Adrenal gland (tissue), 9 donors: ENCODE measurements at regions not wholly inside any gene's neighbourhood (a gene's known extent, or its start where the extent isn't known, plus 50 kb on each side); places are given as distances from the start of the nearest gene placed in this dataset.

Experiments
- DNase-seq, 7 donors: peaks; one replicate each; pipeline ENCODE4 v3.0.0-alpha.2; 2019 to 2020
- H3K27ac ChIP-seq, 5 donors: fragments of 200-600 bp; sonication (generic) in 4 of 5; 1 replicate in 3 of 5; 2 replicates in 2 of 5; pipeline versions ENCODE4 v1.5.1 to v1.8.0; 2016 to 2020; ENCODE audit warnings: mild to moderate bottlenecking in 1 of 5
- H3K27me3 ChIP-seq: fragments of 200-600 bp; 2 replicates; pipeline ENCODE4 v1.8.0; 2021
- H3K36me3 ChIP-seq, 2 donors: fragments of 200-600 bp; replicated peaks in 1 of 2; 1 replicate in 1 of 2; 2 replicates in 1 of 2; pipeline versions ENCODE4 v1.5.1 to v1.8.0; 2018 to 2022
- H3K4me1 ChIP-seq, 2 donors: fragments of 200-600 bp; replicated peaks in 1 of 2; 1 replicate in 1 of 2; 2 replicates in 1 of 2; pipeline versions ENCODE4 v1.5.1 to v1.8.0; 2018 to 2021
- H3K4me3 ChIP-seq, 4 donors: fragments of 200-600 bp; sonication (generic) in 3 of 4; one replicate each; pipeline ENCODE4 v1.5.1; 2016 to 2018
- H3K9me3 ChIP-seq, 3 donors: fragments of 200-600 bp; sonication (generic) in 1 of 3; replicated peaks in 1 of 3; 1 replicate in 2 of 3; 2 replicates in 1 of 3; pipeline versions ENCODE4 v1.5.1 to v1.8.0; 2016 to 2021
- POLR2A ChIP-seq, 2 donors: fragments of 450-650 bp; IDR thresholded peaks; one replicate each; pipeline ENCODE4 v1.6.1; 2017; ENCODE audit warnings: antibody characterized with exemption in 2 of 2, mild to moderate bottlenecking in 2 of 2, moderate library complexity in 1 of 2
- WGBS, 4 donors: extraction: QIAGEN DNeasy Blood & Tissue Kit in 2 of 4; methylation state at CpG; one replicate each; pipeline versions ENCODE4 v1.1.5 to v1.1.7; 2013 to 2017; 5-methylcytosine and 5-hydroxymethylcytosine counted together
- intact Hi-C, 2 donors: fragments of 100-400 bp; cut with DNase I; formaldehyde crosslinking; loops; one replicate each; pipeline versions ENCODE4 v1.14.1 to v1.15.0; 2022 to 2023
- TF ChIP-seq, protein P1 (sequence below), 6 experiments: fragments of 450-650 bp in 4 of 6; fragments of 200-600 bp in 2 of 6; sonication (generic) in 1 of 6; IDR thresholded peaks; 1 replicate in 5 of 6; 2 replicates in 1 of 6; pipeline versions ENCODE4 v1.5.1 to v1.8.0; 2016 to 2021; ENCODE audit warnings: antibody characterized with exemption in 6 of 6, mild to moderate bottlenecking in 2 of 6, moderate library complexity in 1 of 6
- donor health status: healthy with polysubstance abuse.
- donor health status: Bipolar disorder and iron deficiency.
- donor health status: DM: yes; HTN: yes; CAD: no.
- donor health status: DM: no; HTN: no; CAD: no.
- donor health status: DM: no; HTN: no; CAD: no.

DNA sequence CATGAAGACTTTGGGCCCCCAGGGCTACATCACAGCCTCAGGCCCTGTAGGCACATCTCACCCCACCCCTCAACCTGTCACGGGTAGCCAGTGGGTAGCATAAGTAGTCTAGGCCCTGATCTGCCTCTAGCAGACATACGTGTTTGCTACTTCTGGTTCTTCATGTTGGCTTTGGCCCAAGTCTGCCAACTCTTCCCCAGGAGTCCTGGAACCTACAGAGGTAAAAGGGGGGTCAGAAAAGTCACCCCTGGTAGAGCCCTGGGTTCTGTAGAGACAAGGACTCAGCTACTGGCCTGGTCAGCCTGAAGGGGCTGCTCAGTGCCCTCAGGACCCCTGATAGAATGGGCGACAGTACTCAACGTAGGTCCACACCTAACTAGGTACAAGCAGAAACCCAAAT, 67.5 kb upstream of the UNC5B start:
- Histone ChIP-seq H3K36me3 (no peaks in the 10 kb centered on the region), H3K27me3 (no peaks in the 10 kb centered on the region), H3K4me3 (no peak overlapping the region), H3K27ac (no peak overlapping the region), H3K4me1 (no peaks in the 10 kb centered on the region), H3K9me3 (no peaks in the 10 kb centered on the region)
- WGBS, 4 donors, result 89 to 100% (median 98%) methylated on average over 3 to 4 of the region's 4 CpGs
- no peak for TF ChIP-seq POLR2A (IDR thresholded peaks at IDR 0.05)
- TF ChIP-seq, protein P1, sequence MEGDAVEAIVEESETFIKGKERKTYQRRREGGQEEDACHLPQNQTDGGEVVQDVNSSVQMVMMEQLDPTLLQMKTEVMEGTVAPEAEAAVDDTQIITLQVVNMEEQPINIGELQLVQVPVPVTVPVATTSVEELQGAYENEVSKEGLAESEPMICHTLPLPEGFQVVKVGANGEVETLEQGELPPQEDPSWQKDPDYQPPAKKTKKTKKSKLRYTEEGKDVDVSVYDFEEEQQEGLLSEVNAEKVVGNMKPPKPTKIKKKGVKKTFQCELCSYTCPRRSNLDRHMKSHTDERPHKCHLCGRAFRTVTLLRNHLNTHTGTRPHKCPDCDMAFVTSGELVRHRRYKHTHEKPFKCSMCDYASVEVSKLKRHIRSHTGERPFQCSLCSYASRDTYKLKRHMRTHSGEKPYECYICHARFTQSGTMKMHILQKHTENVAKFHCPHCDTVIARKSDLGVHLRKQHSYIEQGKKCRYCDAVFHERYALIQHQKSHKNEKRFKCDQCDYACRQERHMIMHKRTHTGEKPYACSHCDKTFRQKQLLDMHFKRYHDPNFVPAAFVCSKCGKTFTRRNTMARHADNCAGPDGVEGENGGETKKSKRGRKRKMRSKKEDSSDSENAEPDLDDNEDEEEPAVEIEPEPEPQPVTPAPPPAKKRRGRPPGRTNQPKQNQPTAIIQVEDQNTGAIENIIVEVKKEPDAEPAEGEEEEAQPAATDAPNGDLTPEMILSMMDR (IDR thresholded peaks at IDR 0.05), result no peak
- peak in 1 of 7 donors; percentile 31 for DNase-seq
- intact Hi-C loops, result no loop called here

DNA sequence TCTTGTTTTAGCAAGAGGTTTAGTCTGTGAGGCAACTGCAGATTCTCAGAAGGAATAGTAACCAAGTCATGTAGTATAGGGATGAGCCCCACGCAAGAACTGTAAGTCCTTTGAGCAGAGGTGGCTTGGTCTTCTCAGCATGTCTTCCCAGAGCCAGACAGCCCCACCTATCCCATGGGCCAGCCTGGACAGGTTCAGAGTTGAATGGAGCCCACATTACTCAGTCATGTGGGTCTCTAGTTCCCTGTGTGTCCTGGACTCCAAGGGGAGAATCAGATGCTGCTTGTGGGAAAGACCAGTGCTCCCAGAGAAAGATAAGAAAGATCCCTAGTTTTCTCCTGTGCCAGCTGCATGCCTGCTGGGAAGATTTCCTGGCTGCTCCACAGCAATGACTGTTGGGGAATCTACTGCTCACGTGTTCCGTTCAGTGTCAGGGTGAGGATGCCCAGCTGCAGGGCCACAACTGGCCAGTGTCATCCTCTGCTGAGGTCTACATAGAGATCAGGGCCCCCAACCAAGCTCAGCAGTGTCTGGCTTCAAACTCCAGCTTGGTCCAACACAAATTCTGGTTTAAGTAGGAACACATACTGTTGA, 66.9 kb upstream of the UNC5B start:
- whole genome bisulfite sequencing, 4 donors, result 91 to 95% (median 93%) methylated on average over 1 to 3 of the region's 3 CpGs
- DNase-seq, result peak in 1 of 7 donors; percentile 11
- intact Hi-C loops, result no loop called here

DNA sequence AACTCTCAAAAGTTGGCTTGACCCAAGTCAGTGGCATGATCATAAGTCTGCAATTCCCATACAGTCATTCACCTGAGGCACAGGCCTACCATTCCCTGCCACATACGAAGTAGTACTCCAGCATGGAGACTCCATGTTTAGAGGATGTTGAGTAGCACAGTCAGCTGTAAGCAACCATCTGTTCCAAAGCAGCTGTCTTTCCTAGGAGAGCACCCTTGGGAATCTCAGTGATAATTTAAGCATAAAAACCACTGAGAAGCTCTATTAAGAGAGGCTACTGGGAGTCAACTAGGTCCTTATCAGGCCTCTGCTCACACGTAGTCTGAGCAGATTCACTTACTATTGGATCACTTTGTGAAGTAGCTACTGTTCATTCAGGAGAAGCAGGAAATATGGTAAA, 61.6 kb upstream of the UNC5B start:
- DNase-seq, result no peak
- Histone ChIP-seq H3K4me3 (no peak overlapping the region), H3K9me3 (no peaks in the 10 kb centered on the region), H3K27ac (no peak overlapping the region), H3K36me3 (no peaks in the 10 kb centered on the region), H3K27me3 (no peaks in the 10 kb centered on the region), H3K4me1 (no peaks in the 10 kb centered on the region)
- no peak for TF ChIP-seq POLR2A (IDR thresholded peaks at IDR 0.05)
- TF ChIP-seq, protein P1 (IDR thresholded peaks at IDR 0.05), result no peak
- intact Hi-C loops, result no loop called here
- WGBS, 4 donors, result 60 to 81% (median 78%) methylated on average over 2 of the region's 2 CpGs

More for the DNA sequence above, 66.9 kb upstream of the UNC5B start:
- Histone ChIP-seq H3K4me1 (no peaks in the 10 kb centered on the region), H3K9me3 (no peaks in the 10 kb centered on the region), H3K27ac (no peak overlapping the region), H3K27me3 (no peaks in the 10 kb centered on the region), H3K4me3 (no peak overlapping the region), H3K36me3 (no peaks in the 10 kb centered on the region)
- no peak for TF ChIP-seq POLR2A (IDR thresholded peaks at IDR 0.05)
- TF ChIP-seq, protein P1 (IDR thresholded peaks at IDR 0.05), result no peak

DNA sequence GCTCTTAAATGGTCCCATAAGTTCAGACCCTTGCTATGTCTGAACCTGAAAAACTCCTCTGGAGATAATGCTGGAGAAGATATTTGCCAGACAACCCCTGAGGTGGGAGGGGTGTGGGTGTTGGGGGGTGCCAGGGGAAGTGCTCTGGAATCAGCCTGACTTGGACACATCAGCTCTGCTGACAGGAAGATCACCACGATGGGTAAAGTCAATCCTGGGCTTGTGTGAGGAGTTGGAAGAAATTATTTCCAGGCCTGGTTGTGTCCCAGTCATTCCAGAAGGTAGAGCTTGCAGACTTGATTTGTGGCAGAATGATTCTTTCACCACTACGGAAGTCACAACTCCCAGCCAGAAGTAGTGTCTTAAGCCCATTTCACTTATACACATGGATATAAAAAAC, 60.3 kb upstream of the UNC5B start:
- no peaks in the 10 kb centered on the region for H3K27me3 ChIP-seq

More for the DNA sequence above, 60.3 kb upstream of the UNC5B start:
- Histone ChIP-seq H3K36me3 (no peaks in the 10 kb centered on the region), H3K4me1 (no peaks in the 10 kb centered on the region), H3K27ac (no peak overlapping the region), H3K4me3 (no peak overlapping the region), H3K9me3 (no peaks in the 10 kb centered on the region)
- TF ChIP-seq, protein P1 (IDR thresholded peaks at IDR 0.05), result no peak
- TF ChIP-seq POLR2A (IDR thresholded peaks at IDR 0.05), result no peak
- intact Hi-C loops, result no loop called here
- no peak for DNase-seq
- 66 to 91% (median 84%) methylated on average over 2 of the region's 2 CpGs for WGBS, 4 donors
